AG09319 (cell line): ENCODE measurements at regions not wholly inside any gene's neighbourhood (a gene's known extent, or its start where the extent isn't known, plus 50 kb on each side); places are given as distances from the start of the nearest gene placed in this dataset.

Experiments
- DNase-seq: peaks from one replicate; pipeline ENCODE4 v3.0.0-alpha.2; 2010; ENCODE audit warnings: low read depth; ENCODE audit errors: extremely low read depth
- CTCF ChIP-seq: IDR thresholded peaks from 2 replicates; pipeline ENCODE4 v1.5.1; 2011; ENCODE audit warnings: low read depth, mild to moderate bottlenecking, inconsistent platforms, low read length, moderate library complexity

- TF ChIP-seq CTCF, result no peak
- no peak for DNase-seq
These were observed 64.2 kb upstream of the MME start for GRCh38 chr3:155015776-155016436.

GRCh38 chr3:155014953-155015352 is 65.2 kb upstream of the MME start:
- no peak for TF ChIP-seq CTCF
- DNase-seq, result no peak

- no peak for DNase-seq
- no peak for TF ChIP-seq CTCF
These were observed 66.7 kb upstream of the MME start for GRCh38 chr3:155013427-155013826.

GRCh38 chr3:155012584-155012983 is 67.5 kb upstream of the MME start:
- DNase-seq, result no peak
- TF ChIP-seq CTCF, result no peak

GRCh38 chr3:155010416-155010815 is 69.7 kb upstream of the MME start:
- DNase-seq, result no peak
- TF ChIP-seq CTCF, result no peak

- DNase-seq, result no peak
- no peak for TF ChIP-seq CTCF
These were observed 70.9 kb upstream of the MME start for GRCh38 chr3:155009217-155009616.

- no peak for TF ChIP-seq CTCF
- no peak for DNase-seq
These were observed 72.4 kb upstream of the MME start for GRCh38 chr3:155007729-155008128.
